NCI-H2196 treated with DMSO at 0.1 percent for 48 hours (cell line): ENCODE measurements at regions not wholly inside any gene's neighbourhood (a gene's known extent, or its start where the extent isn't known, plus 50 kb on each side); places are given as distances from the start of the nearest gene placed in this dataset.

Source experiments
- DNase-seq: peaks from one replicate; lab custom pipeline; 2025; ENCODE audit not compliant: unreplicated experiment; lab: John Stamatoyannopoulos, UW

DNA sequence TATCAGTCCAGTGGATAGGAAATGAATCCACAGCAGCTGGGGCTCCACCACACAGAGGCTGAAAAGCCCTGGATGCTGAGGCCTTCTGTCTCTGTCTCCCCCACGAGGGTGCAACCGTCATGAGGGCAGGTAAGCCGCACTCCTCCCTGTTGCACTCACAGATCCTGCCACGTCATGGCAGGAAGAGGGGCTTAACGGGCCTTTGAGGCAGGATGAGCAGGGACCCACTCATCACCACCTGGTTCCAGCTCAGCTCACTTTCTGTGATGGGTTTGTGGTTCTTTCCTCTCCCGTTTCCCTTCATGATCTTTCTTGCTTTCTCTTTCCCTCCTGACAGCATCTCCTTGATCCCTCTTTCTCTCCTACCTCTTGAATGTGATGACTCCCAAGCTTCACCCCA lies 575.2 kb downstream of the CCDC171 start:
- DNase-seq: no peak

DNA sequence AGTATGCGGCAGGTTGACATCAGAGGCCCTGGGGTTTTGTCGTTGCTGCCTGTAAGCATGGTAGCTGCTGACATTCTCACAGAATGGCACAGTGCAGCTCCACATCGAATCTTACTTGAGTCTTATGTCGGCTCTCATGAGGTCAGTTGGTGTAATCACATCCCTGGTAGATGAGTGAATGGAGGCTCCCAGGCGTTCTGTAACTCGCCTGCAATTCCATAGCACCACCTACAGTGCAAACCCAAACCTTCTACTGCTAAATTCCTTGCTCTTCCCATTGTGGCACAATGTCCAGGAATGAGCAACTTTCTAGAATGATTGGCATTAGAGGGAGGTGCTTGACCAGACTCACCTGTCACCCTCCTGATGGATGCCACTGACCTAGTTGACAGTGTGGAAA lies 578.4 kb downstream of the CCDC171 start:
- no peak for DNase-seq

- no peak for DNase-seq
Observed at GRCh38 chr9:16132513-16132912, 579.7 kb downstream of the CCDC171 start.

DNA sequence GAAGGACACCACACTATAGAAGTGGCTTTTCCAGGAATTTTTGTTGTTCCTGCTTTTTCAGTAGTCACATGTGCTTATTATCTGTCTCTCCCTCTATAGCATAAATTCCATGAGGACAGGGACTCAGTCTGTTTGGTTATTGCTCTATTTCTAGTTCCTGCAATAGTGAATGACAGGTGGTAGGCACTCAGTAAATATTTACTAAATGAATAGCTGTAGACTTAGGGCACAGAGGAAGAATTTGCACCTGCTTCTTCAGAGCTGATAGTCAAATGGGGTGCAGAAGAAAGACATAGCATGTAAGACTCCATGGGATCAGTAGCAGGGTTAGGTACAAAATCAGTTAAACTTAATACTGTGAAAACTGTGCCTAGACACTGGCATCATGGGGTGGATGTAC lies 580.2 kb downstream of the CCDC171 start:
- DNase-seq: no peak

DNA sequence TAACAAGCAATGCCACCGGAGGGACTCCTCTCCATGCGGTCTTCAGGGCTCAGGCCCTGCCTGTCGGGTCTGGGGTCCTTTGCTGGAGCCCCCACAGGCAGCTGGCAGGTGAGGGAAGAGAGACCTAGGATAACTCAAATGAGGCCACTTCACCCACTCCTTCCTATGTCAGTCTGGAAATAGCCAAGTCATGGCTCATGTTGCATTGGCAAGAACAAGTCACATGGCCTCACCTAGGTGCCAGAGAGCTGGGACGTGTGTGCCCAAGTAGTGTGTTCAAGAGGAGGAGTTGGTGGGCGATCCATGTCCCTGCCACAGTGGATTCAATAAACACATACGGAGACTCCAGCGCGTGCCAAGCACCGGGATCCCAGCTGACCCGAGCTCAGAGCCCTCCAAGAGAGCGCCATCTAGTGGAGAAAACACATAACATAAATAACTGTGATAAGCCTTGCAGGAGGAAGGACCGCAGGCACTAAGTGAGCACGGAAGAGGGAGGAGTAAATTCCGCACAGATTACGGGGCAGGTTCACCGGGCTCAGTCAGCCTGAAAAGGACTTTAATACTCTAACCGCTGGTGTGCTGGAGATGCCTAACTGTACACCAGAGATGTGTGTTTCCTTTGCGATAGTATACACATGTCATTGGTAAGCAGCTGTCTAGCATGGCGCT lies 580.8 kb downstream of the CCDC171 start:
- DNase-seq: peak; percentile 22

GRCh38 chr9:16134351-16134750 lies 581.5 kb downstream of the CCDC171 start:
- DNase-seq: no peak

GRCh38 chr9:16135968-16136367 lies 583.1 kb downstream of the CCDC171 start:
- no peak for DNase-seq

DNA sequence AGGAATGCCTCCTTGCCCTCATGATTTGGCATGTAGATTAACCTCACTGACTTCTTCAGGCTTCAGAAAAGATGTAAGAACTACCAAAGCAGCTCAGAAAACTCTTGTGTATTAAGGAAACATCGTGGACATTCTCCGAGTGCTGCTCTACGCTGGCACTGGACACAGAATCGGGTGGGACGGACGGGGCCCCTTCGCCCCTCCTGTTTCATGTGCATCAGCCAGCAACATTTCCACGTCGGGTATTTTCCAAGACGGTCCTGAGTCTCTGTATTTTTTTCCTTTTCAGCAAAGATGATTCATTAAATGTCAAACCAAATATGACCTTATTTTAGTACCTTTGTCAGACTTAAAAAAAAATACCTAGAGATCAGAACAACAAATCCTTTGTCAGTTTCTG lies 583.6 kb downstream of the CCDC171 start:
- no peak for DNase-seq

- DNase-seq: no peak
Observed at GRCh38 chr9:16136961-16137360, 584.1 kb downstream of the CCDC171 start.

- no peak for DNase-seq
Observed at GRCh38 chr9:16138561-16139491, 586.0 kb downstream of the CCDC171 start.

GRCh38 chr9:16139774-16140173 lies 586.9 kb downstream of the CCDC171 start:
- no peak for DNase-seq

DNA sequence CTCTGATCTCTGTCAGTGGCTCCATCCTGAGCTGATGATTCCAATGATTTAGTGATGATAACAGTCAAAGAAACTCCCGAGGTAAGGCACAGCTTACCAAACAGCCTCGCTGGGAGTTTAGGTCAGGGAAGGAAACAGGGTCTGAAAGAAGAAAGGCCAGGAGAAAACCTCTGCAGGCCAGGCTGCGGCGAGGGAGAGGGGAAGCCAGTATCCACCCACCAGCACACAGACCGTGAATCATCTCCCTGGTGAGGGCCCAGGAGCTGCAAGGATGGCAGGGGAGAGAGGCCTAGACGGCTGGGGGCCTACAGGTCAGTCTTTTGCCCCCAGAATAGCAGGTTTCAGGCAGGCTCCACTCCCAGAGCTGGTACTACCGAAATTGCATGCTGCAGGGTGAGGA lies 590.5 kb downstream of the CCDC171 start:
- DNase-seq: no peak

- DNase-seq: no peak
Observed at GRCh38 chr9:16143947-16144890, 591.4 kb downstream of the CCDC171 start.

GRCh38 chr9:16145196-16145950 lies 592.5 kb downstream of the CCDC171 start:
- DNase-seq: no peak

GRCh38 chr9:16147726-16148125 lies 594.9 kb downstream of the CCDC171 start:
- no peak for DNase-seq

DNA sequence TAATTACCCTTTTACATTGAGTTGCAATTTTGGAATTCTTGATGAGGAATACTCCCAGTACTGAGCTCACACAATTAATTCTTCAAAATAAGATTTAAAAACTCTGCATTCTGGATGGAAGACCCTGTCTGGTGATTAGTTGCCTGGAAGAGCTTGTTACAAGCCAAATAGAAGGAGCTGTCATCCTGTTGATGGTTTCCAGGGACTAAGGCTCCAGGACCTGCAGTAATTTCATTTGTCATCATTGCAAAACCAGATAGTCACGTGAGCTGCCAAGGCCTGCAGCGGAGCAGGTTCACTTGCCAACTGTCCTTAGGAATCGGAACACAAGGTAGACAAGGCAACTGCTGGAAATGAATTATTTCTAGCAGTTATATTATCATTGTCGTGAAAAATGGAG lies 597.7 kb downstream of the CCDC171 start:
- DNase-seq: no peak

DNA sequence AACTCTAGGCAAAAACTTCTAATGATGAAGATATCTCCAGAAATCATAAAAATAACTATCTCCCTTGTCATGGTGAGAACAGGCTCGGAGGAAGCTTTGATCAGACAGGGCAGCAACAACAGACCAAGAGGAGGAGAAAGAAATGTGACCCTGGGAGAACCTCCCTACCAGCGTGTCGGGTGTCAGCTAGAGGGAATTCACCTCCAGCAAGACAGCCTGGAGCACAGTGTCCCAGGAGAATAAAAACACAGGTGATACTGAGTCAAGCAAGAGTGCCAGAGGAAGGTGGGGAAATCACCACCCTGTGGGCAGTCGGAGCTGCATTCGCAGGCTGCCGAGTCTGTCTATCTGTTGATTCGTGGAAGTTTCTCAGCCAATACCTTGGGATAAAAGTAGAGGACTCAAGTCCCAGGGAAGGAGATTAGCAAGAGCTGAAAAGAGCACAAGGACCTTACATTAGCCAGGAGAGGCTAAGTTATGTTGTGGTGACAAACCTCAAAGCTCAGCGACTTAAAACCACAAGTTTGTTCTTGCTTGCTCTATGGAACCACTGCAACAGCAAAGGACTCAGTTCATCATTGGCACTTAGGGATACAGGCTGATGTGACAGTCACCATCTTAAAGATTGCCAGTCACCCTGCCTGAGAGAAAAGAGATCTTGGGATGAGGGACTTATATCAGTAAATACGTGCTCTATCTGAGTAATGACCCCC lies 598.3 kb downstream of the CCDC171 start:
- DNase-seq: no peak

GRCh38 chr9:16152276-16153101 lies 599.6 kb downstream of the CCDC171 start:
- DNase-seq: no peak

GRCh38 chr9:16153221-16153620 lies 600.4 kb downstream of the CCDC171 start:
- DNase-seq: no peak
